BLaER1 treated with 17β-estradiol and CSF1 and Interleukin-3, amounts not matched to agents 10 nM and 100 nM (cell line): ENCODE measurements at regions not wholly inside any gene's neighbourhood (a gene's known extent, or its start where the extent isn't known, plus 50 kb on each side); places are given as distances from the start of the nearest gene placed in this dataset.
"Not testable (repeated sequence)": the region's sequence is repeated elsewhere in the genome, so short reads cannot be mapped to it uniquely, and the experiment has no call there.

Experiments
- H3K27ac ChIP-seq, 11 experiments: shearing (Covaris generic); formaldehyde crosslinking; 2 replicates each; pipeline ENCODE4 v1.8.1; 2022
- H3K27me3 ChIP-seq, 11 experiments: shearing (Covaris generic); formaldehyde crosslinking; 2 replicates each; pipeline ENCODE4 v1.8.1; 2022
- H3K36me3 ChIP-seq, 11 experiments: shearing (Covaris generic); formaldehyde crosslinking; 2 replicates each; pipeline ENCODE4 v1.8.1; 2022
- H3K4me1 ChIP-seq, 10 experiments: shearing (Covaris generic); formaldehyde crosslinking; 2 replicates each; pipeline ENCODE4 v1.8.1; 2022
- H3K4me2 ChIP-seq, 11 experiments: shearing (Covaris generic); formaldehyde crosslinking; 2 replicates each; pipeline ENCODE4 v1.8.1; 2022
- H3K4me3 ChIP-seq, 10 experiments: shearing (Covaris generic); formaldehyde crosslinking; 2 replicates each; pipeline ENCODE4 v1.8.1; 2022
- H3K9ac ChIP-seq, 11 experiments: shearing (Covaris generic); formaldehyde crosslinking; 2 replicates each; pipeline ENCODE4 v1.8.1; 2022
- H3K9me3 ChIP-seq, 11 experiments: shearing (Covaris generic); formaldehyde crosslinking; replicated peaks in 1 of 11; 2 replicates each; pipeline ENCODE4 v1.8.1; 2022
- H4K20me1 ChIP-seq, 11 experiments: shearing (Covaris generic); formaldehyde crosslinking; 2 replicates each; pipeline ENCODE4 v1.8.1; 2022
- Cebpa-rat ChIP-seq, 11 experiments: shearing (Covaris generic); IDR thresholded peaks; 2 replicates each; pipeline ENCODE4 v1.8.1; 2022

DNA sequence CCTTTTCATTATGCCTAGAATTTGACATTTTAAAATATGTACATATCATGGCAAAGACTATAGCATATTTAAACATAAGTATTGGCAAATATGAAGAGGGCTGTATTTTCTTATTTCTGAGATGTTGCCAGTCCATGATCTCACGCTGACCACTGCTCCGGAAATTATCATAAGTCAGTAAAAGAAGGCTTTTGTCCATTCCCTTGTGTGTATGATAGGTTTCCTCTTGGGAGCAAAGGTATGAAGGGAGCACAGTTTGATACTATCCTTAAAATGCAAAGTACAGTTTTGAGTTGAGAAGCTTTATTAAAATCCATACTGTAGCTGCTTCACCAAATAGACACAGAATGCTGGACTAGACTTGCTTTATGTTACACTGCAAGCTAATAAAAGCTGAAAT, 52.6 kb upstream of the AGA start:
- H3K9me3 ChIP-seq, result peaks cover 0 to 9% (median 4%) of the 10 kb centered on the region in 11 experiments; a peak in 8 of 22 replicates
- no peak overlapping the region for H3K27ac ChIP-seq
- no peak overlapping the region for H3K4me2 ChIP-seq
- no peaks in the 10 kb centered on the region for H3K36me3 ChIP-seq
- H3K27me3 ChIP-seq, result no peaks in the 10 kb centered on the region
- no peak for TF ChIP-seq Cebpa-rat (IDR thresholded peaks at IDR 0.05)
- no peaks in the 10 kb centered on the region for H4K20me1 ChIP-seq
- H3K4me1 ChIP-seq, result no peaks in the 10 kb centered on the region
- no peak overlapping the region for H3K9ac ChIP-seq
- no peak overlapping the region for H3K4me3 ChIP-seq

DNA sequence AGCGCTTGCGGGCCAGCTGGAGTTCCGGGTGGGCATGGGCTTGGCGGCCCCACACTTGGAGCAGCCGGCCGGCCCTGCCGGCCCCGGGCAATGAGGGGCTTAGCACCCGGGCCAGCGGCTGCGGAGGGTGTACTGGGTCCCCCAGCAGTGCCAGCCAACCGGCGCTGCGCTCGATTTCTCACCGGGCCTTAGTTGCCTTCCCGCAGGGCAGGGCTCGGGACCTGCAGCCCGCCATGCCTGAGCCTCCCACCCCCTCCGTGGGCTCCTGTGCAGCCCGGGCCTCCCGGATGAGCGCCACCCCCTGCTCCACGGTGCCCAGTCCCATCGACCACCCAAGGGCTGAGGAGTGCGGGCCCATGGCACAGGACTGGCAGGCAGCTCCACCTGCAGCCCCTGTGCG, 53.4 kb upstream of the AGA start:
- H3K9ac ChIP-seq, H3K27me3 ChIP-seq, H3K36me3 ChIP-seq, H3K4me2 ChIP-seq, H4K20me1 ChIP-seq, H3K27ac ChIP-seq, H3K4me1 ChIP-seq, H3K4me3 ChIP-seq: not testable (repeated sequence)
- peaks cover 0 to 16% (median 9%) of the 10 kb centered on the region in 11 experiments; a peak in 10 of 22 replicates for H3K9me3 ChIP-seq

DNA sequence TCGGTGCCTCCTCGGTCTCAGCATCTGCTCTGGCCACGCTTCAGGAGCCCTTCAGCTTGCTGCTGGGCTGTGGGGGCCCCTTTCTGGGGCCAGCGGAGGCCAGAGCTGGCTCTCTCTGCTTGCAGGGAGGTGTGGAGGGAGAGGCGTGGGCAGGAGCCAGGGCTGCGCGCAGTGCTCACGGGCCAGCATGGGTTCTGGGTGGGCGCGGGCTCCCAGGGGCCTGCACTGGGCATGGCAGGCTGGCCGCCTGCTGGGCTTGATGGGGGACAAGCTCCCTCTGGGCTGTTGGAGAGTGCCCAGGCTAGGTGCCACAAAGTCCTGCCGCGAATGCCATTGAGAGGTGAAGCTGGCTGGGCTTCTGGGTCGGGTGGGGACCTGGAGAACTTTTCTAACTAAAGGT, 57.3 kb upstream of the AGA start:
- Histone ChIP-seq H4K20me1 (no peaks in the 10 kb centered on the region), H3K4me2 (no peak overlapping the region), H3K9me3 (peaks cover 0 to 16% (median 9%) of the 10 kb centered on the region in 11 experiments; a peak in 10 of 22 replicates), H3K9ac (no peak overlapping the region), H3K4me1 (no peaks in the 10 kb centered on the region), H3K36me3 (no peaks in the 10 kb centered on the region), H3K27ac (no peak overlapping the region), H3K27me3 (no peaks in the 10 kb centered on the region), H3K4me3 (no peak overlapping the region)
- no peak for TF ChIP-seq Cebpa-rat (IDR thresholded peaks at IDR 0.05)

DNA sequence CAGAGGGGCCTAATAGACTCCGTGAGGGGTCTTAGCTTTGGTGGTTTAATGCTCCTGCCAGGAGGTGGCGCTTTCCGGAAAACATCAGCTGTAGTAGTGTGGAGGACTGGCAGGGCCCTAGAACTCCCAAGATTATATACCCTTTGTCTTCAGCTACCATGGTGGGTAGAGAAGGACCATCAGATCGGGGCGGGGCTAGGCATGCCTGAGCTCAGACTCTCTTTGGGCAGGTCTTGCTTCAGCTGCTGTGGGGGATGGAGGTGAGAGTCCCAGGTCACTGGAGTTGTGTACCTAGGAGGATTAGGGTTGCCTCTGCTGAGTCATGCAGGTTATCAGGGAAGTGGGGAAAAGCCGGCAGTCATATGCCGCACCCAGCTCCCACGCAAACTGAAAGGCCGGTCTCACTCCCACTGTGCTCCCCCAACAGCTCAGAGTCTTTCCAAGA, 63.0 kb upstream of the AGA start:
- no peaks in the 10 kb centered on the region for H4K20me1 ChIP-seq
- H3K27me3 ChIP-seq, result no peaks in the 10 kb centered on the region
- H3K4me3 ChIP-seq, result no peak overlapping the region
- no peak overlapping the region for H3K4me2 ChIP-seq
- H3K27ac ChIP-seq, result no peak overlapping the region
- H3K9me3 ChIP-seq, result peaks cover 0 to 4% (median 1%) of the 10 kb centered on the region in 11 experiments; a peak in 3 of 22 replicates
- H3K4me1 ChIP-seq, result no peaks in the 10 kb centered on the region
- H3K9ac ChIP-seq, result no peak overlapping the region
- no peak for TF ChIP-seq Cebpa-rat (IDR thresholded peaks at IDR 0.05)
- H3K36me3 ChIP-seq, result no peaks in the 10 kb centered on the region

DNA sequence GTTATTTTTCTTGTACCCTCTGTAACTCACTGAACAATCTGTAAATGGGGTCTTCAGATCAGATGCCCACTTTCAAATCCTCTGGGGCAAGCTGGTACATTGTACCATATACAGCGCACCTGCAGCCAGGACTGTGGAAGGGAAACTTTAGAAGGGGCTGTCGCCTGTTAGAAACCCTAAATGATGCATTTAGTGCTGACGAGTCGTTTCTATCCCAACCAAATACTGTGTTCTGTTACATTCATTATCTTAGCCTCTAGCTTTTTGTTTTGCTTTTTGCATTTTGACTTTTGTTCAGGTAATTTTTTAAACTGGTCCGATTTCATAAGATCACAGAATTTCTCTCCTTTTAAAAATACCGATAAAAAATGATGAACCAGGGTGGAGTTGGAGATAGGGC, 66.4 kb upstream of the AGA start:
- no peak for TF ChIP-seq Cebpa-rat (IDR thresholded peaks at IDR 0.05)
- H3K9me3 ChIP-seq, result no peaks in the 10 kb centered on the region
- no peaks in the 10 kb centered on the region for H3K27me3 ChIP-seq
- H3K36me3 ChIP-seq, result no peaks in the 10 kb centered on the region
- H4K20me1 ChIP-seq, result no peaks in the 10 kb centered on the region
- H3K9ac ChIP-seq, result no peak overlapping the region
- no peak overlapping the region for H3K4me3 ChIP-seq
- no peak overlapping the region for H3K27ac ChIP-seq
- H3K4me2 ChIP-seq, result no peak overlapping the region
- H3K4me1 ChIP-seq, result no peaks in the 10 kb centered on the region

DNA sequence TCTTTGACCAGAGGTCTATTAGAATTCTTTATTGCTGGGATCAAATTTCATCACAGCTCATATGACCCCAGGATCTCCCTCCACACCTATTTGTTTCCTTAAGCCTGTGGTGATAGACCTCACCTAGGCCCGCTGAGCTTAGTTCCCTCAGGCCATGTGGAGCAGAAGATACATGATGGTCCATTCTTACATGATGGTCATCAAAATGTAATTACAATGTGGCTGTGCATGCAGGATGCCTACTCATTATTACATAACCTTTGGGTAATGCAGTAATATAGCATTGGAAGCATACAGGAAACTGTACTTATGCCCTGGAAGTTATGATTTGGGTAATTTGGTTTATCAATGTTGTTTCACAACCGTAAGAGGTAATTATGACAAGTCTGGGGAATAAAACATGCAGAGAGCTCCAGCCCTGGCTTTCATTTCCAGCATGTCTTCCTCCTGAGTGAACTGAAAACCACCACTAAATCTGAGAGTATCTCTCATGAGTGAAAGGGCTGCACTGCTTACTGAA, 67.0 kb upstream of the AGA start:
- Histone ChIP-seq H3K4me3 (no peak overlapping the region), H3K36me3 (no peaks in the 10 kb centered on the region), H3K4me1 (no peaks in the 10 kb centered on the region), H3K9me3 (no peaks in the 10 kb centered on the region), H3K9ac (no peak overlapping the region), H4K20me1 (no peaks in the 10 kb centered on the region), H3K4me2 (no peak overlapping the region), H3K27ac (no peak overlapping the region), H3K27me3 (no peaks in the 10 kb centered on the region)
- TF ChIP-seq Cebpa-rat (IDR thresholded peaks at IDR 0.05), result no peak

DNA sequence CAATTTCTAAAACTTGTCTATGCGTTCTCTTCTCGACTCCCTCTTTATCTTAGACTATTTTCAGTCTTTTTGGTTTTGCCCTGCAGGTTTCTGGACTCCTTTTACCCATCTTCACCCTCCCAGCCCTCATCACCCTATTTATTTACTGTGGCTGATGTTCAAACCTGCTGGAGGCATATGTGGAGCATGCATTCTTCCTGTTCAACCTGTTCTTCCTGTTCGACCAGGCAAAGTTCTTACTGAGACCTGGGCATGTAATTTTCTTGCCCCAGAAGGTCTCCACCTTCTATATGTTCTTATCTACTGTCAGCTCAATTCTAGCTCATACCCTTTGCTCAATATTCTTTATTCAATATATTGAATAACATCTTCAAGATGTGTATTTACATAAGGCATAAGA, 69.4 kb upstream of the AGA start:
- H3K9ac ChIP-seq, result no peak overlapping the region
- H3K9me3 ChIP-seq, result no peaks in the 10 kb centered on the region
- no peak overlapping the region for H3K4me3 ChIP-seq
- no peaks in the 10 kb centered on the region for H4K20me1 ChIP-seq
- H3K27me3 ChIP-seq, result no peaks in the 10 kb centered on the region
- H3K4me2 ChIP-seq, result no peak overlapping the region
- no peaks in the 10 kb centered on the region for H3K4me1 ChIP-seq
- H3K36me3 ChIP-seq, result no peaks in the 10 kb centered on the region
- TF ChIP-seq Cebpa-rat (IDR thresholded peaks at IDR 0.05), result no peak
- no peak overlapping the region for H3K27ac ChIP-seq

DNA sequence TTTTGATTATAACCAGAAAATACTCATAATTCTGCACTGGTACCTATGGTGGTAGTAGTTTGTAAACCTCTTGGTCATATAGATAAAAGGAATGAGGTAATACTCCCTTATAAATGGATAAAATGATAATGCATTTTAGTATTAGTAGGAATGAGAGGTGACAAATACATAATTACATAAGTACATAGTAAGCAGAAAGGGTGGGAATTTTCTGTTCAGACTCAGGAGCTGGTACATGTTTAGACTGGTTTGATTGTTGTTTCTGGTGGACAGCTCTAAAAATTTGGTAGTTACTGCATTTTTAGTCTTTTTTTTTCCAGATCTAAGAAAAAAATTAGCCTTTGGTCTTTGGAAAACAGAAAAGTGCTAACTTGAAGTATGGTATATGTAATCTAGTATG, 70.4 kb upstream of the AGA start:
- Histone ChIP-seq H3K9ac (no peak overlapping the region), H3K4me3 (no peak overlapping the region), H3K9me3 (no peaks in the 10 kb centered on the region), H3K4me2 (no peak overlapping the region), H3K27ac (no peak overlapping the region), H3K36me3 (no peaks in the 10 kb centered on the region), H3K27me3 (no peaks in the 10 kb centered on the region), H4K20me1 (no peaks in the 10 kb centered on the region), H3K4me1 (no peaks in the 10 kb centered on the region)
- TF ChIP-seq Cebpa-rat (IDR thresholded peaks at IDR 0.05), result no peak

DNA sequence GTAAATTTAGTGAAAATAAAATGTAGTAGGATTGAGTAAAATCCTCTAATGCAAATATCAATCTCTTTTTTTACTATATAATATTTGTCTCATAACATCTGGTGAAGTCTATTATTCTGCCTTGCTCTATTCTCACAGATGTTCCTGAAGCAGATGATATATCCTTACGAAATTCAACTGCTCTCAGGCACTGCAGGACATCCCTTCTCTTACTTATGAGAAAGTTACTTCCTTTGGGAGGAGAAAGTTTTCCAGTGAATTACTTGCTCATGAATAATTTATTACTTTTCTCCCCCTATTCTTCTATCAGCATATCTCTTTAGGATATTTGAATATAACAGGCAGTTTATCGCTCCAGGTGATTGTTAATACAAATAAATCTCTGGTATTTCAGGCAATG, 75.6 kb upstream of the AGA start:
- no peak for TF ChIP-seq Cebpa-rat (IDR thresholded peaks at IDR 0.05)
- Histone ChIP-seq H3K4me3 (no peak overlapping the region), H3K36me3 (no peaks in the 10 kb centered on the region), H3K9ac (no peak overlapping the region), H3K9me3 (no peaks in the 10 kb centered on the region; a peak in 1 of 22 replicates), H3K4me1 (no peaks in the 10 kb centered on the region), H3K27me3 (no peaks in the 10 kb centered on the region), H3K4me2 (no peak overlapping the region), H3K27ac (no peak overlapping the region), H4K20me1 (no peaks in the 10 kb centered on the region)

DNA sequence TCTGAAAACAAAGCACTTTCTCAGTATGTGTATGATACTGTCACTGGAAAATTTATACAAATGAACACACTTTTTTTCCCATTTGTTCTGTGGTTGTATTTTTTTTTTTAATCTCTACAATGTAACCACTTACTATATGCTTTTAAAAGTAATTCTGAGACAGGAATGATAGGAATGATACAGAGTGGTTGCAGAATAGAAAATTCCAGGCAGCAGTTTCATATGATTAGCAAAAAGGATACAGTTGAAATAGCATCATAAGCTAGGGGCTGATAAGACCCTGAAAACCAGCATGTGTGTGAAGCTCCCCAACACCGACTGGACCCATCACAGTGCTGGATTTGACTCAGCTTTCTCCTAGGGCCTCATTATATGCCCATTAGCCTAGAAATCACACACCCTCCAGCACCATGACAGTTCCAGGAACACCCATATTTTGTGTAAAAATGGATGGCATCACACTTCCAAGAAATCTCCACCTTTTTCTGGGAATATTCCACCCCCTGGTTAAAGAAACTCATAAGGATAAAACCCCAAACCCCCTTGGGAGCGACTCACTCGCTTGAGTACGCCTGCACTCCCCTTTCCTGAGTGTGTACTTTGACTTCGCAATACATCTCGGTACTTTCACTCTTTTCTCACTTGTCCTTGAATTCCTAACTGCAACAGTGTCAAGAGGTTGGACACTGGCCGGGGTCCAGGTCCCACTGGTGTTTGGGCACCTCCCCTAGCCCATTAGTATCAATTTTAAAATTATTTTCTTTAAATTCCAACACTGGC, 77.4 kb upstream of the AGA start:
- no peaks in the 10 kb centered on the region for H3K4me1 ChIP-seq
- H3K36me3 ChIP-seq, result no peaks in the 10 kb centered on the region
- H3K4me2 ChIP-seq, result no peak overlapping the region
- no peak for TF ChIP-seq Cebpa-rat (IDR thresholded peaks at IDR 0.05)
- no peaks in the 10 kb centered on the region; a peak in 1 of 22 replicates for H3K9me3 ChIP-seq
- H4K20me1 ChIP-seq, result no peaks in the 10 kb centered on the region
- H3K4me3 ChIP-seq, result no peak overlapping the region
- H3K9ac ChIP-seq, result no peak overlapping the region
- no peaks in the 10 kb centered on the region for H3K27me3 ChIP-seq
- no peak overlapping the region for H3K27ac ChIP-seq
